Tibial artery (tissue), 4 donors: ENCODE measurements at regions not wholly inside any gene's neighbourhood (a gene's known extent, or its start where the extent isn't known, plus 50 kb on each side); places are given as distances from the start of the nearest gene placed in this dataset.
"Not testable (repeated sequence)": the region's sequence is repeated elsewhere in the genome, so short reads cannot be mapped to it uniquely, and the experiment has no call there.

Source experiments
- DNase-seq, 2 donors: peaks; one replicate each; pipeline ENCODE4 v3.0.0-alpha.2; 2019
- H3K27ac ChIP-seq, 2 donors: fragments of 200-600 bp; sonication (generic) in 1 of 2; 1 replicate in 1 of 2; 2 replicates in 1 of 2; pipeline ENCODE4 v1.5.1; 2018 to 2019; ENCODE audit warnings: mild to moderate bottlenecking in 1 of 2
- H3K27me3 ChIP-seq, 2 donors: fragments of 200-600 bp; sonication (generic) in 1 of 2; one replicate each; pipeline versions ENCODE4 v1.5.1 to v1.6.0; 2016 to 2019
- H3K36me3 ChIP-seq, 3 donors: fragments of 200-600 bp; sonication (generic) in 2 of 3; one replicate each; pipeline ENCODE4 v1.5.1; 2016 to 2019; ENCODE audit warnings: mild to moderate bottlenecking in 2 of 3
- H3K4me1 ChIP-seq, 4 donors: fragments of 200-600 bp; sonication (generic) in 2 of 4; 1 replicate in 3 of 4; 2 replicates in 1 of 4; pipeline ENCODE4 v1.5.1; 2016 to 2019
- H3K4me3 ChIP-seq, 2 donors: fragments of 200-600 bp; sonication (generic) in 1 of 2; 1 replicate in 1 of 2; 2 replicates in 1 of 2; pipeline ENCODE4 v1.5.1; 2018 to 2019; ENCODE audit warnings: mild to moderate bottlenecking in 2 of 2
- H3K9me3 ChIP-seq, 3 donors: fragments of 200-600 bp; sonication (generic) in 1 of 3; one replicate each; pipeline ENCODE4 v1.5.1; 2016 to 2019
- CTCF ChIP-seq, 2 experiments: fragments of 200-600 bp in 1 of 2; fragments of 450-650 bp in 1 of 2; IDR thresholded peaks; one replicate each; pipeline ENCODE4 v1.5.1; 2017 to 2019; ENCODE audit warnings: antibody characterized with exemption in 2 of 2, mild to moderate bottlenecking in 1 of 2, moderate library complexity in 1 of 2
- intact Hi-C: fragments of 100-400 bp; cut with DNase I; formaldehyde crosslinking; loops from one replicate; pipeline ENCODE4 v1.15.0; 2023; ENCODE audit warnings: low total_unique reads

GRCh38 chr4:3612934-3613333, 80.7 kb upstream of the LRPAP1 start:
- H3K27me3 ChIP-seq, result no peaks in the 10 kb centered on the region

GRCh38 chr4:3612281-3612680, 80.1 kb upstream of the LRPAP1 start:
- no peak for DNase-seq
- Histone ChIP-seq H3K36me3 (no peaks in the 10 kb centered on the region), H3K27me3 (no peaks in the 10 kb centered on the region), H3K9me3 (no peaks in the 10 kb centered on the region), H3K27ac (no peak overlapping the region), H3K4me3 (no peak overlapping the region), H3K4me1 (peaks cover 0 to 10% (median 7%) of the 10 kb centered on the region in 4 donors)
- no peak for TF ChIP-seq CTCF (IDR thresholded peaks at IDR 0.05)
- intact Hi-C loops, result no loop called here

More at GRCh38 chr4:3612934-3613333, 80.7 kb upstream of the LRPAP1 start:
- Histone ChIP-seq H3K36me3 (no peaks in the 10 kb centered on the region), H3K4me1 (peaks cover 0 to 10% (median 7%) of the 10 kb centered on the region in 4 donors), H3K9me3 (no peaks in the 10 kb centered on the region), H3K27ac (no peak overlapping the region), H3K4me3 (no peak overlapping the region)
- no peak for DNase-seq
- intact Hi-C loops, result no loop called here
- TF ChIP-seq CTCF (IDR thresholded peaks at IDR 0.05), result no peak

- no peak overlapping the region for H3K27ac ChIP-seq
- peaks cover 0 to 10% (median 7%) of the 10 kb centered on the region in 4 donors for H3K4me1 ChIP-seq
- intact Hi-C loops, result no loop called here
- no peak for DNase-seq
- H3K9me3 ChIP-seq, result no peaks in the 10 kb centered on the region
- no peaks in the 10 kb centered on the region for H3K27me3 ChIP-seq
- no peaks in the 10 kb centered on the region for H3K36me3 ChIP-seq
- no peak overlapping the region for H3K4me3 ChIP-seq
- TF ChIP-seq CTCF (IDR thresholded peaks at IDR 0.05), result no peak
Measured at GRCh38 chr4:3611778-3612177, 79.6 kb upstream of the LRPAP1 start.

- intact Hi-C loops, H3K27me3 ChIP-seq, H3K36me3 ChIP-seq, H3K27ac ChIP-seq, H3K4me3 ChIP-seq, DNase-seq, H3K4me1 ChIP-seq, H3K9me3 ChIP-seq: not testable (repeated sequence)
Measured at GRCh38 chr4:3610851-3611250, 78.6 kb upstream of the LRPAP1 start.

GRCh38 chr4:3609905-3610304, 77.7 kb upstream of the LRPAP1 start:
- H3K27ac ChIP-seq, intact Hi-C loops, H3K4me3 ChIP-seq, DNase-seq, H3K4me1 ChIP-seq, H3K27me3 ChIP-seq, H3K36me3 ChIP-seq, H3K9me3 ChIP-seq: not testable (repeated sequence)

GRCh38 chr4:3607690-3608552, 75.7 kb upstream of the LRPAP1 start:
- TF ChIP-seq CTCF (IDR thresholded peaks at IDR 0.05), result no peak
- intact Hi-C loops, result no loop called here

GRCh38 chr4:3606850-3607249, 74.6 kb upstream of the LRPAP1 start:
- peaks cover 0 to 17% of the 10 kb centered on the region in 2 donors for H3K27me3 ChIP-seq
- H3K27ac ChIP-seq, H3K9me3 ChIP-seq, H3K36me3 ChIP-seq, H3K4me3 ChIP-seq, DNase-seq, intact Hi-C loops, H3K4me1 ChIP-seq: not testable (repeated sequence)

More at GRCh38 chr4:3607690-3608552, 75.7 kb upstream of the LRPAP1 start:
- H3K36me3 ChIP-seq, result no peaks in the 10 kb centered on the region
- H3K27me3 ChIP-seq, result peaks cover 0 to 17% of the 10 kb centered on the region in 2 donors
- H3K4me3 ChIP-seq, result no peak overlapping the region
- no peaks in the 10 kb centered on the region for H3K9me3 ChIP-seq
- DNase-seq, result no peak
- H3K27ac ChIP-seq, result no peak overlapping the region
- H3K4me1 ChIP-seq, result no peaks in the 10 kb centered on the region

GRCh38 chr4:3606271-3606670, 74.0 kb upstream of the LRPAP1 start:
- intact Hi-C loops, H3K4me3 ChIP-seq, H3K4me1 ChIP-seq, DNase-seq, H3K9me3 ChIP-seq, H3K36me3 ChIP-seq, H3K27ac ChIP-seq: not testable (repeated sequence)
- peaks cover 0 to 21% of the 10 kb centered on the region in 2 donors for H3K27me3 ChIP-seq
